ENCODE measurements at regions not wholly inside any gene's neighbourhood (a gene's known extent, or its start where the extent isn't known, plus 50 kb on each side); places are given as distances from the start of the nearest gene placed in this dataset.

- H3K27ac Mint-ChIP-seq: no peak overlapping the region
- no peaks in the 10 kb centered on the region for H3K36me3 Mint-ChIP-seq (ENCODE audit: insufficient read depth)
- H3K4me3 Mint-ChIP-seq (ENCODE audit: low read depth): no peak overlapping the region
- H3K4me1 Mint-ChIP-seq (ENCODE audit: low read depth): peaks cover 7% of the 10 kb centered on the region
- DNase-seq (ENCODE audit: low spot score, unreplicated experiment): no peak
- TF ChIP-seq, protein P1, sequence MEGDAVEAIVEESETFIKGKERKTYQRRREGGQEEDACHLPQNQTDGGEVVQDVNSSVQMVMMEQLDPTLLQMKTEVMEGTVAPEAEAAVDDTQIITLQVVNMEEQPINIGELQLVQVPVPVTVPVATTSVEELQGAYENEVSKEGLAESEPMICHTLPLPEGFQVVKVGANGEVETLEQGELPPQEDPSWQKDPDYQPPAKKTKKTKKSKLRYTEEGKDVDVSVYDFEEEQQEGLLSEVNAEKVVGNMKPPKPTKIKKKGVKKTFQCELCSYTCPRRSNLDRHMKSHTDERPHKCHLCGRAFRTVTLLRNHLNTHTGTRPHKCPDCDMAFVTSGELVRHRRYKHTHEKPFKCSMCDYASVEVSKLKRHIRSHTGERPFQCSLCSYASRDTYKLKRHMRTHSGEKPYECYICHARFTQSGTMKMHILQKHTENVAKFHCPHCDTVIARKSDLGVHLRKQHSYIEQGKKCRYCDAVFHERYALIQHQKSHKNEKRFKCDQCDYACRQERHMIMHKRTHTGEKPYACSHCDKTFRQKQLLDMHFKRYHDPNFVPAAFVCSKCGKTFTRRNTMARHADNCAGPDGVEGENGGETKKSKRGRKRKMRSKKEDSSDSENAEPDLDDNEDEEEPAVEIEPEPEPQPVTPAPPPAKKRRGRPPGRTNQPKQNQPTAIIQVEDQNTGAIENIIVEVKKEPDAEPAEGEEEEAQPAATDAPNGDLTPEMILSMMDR (IDR thresholded peaks at IDR 0.05; ENCODE audit: unreplicated experiment): no peak
- H3K27me3 Mint-ChIP-seq: peaks cover 9% of the 10 kb centered on the region
- no peaks in the 10 kb centered on the region for H3K9me3 Mint-ChIP-seq (ENCODE audit: low read depth)
These were observed 273.8 kb downstream of the RPS6KC1 start for GRCh38 chr1:213324859-213325258.

DNA sequence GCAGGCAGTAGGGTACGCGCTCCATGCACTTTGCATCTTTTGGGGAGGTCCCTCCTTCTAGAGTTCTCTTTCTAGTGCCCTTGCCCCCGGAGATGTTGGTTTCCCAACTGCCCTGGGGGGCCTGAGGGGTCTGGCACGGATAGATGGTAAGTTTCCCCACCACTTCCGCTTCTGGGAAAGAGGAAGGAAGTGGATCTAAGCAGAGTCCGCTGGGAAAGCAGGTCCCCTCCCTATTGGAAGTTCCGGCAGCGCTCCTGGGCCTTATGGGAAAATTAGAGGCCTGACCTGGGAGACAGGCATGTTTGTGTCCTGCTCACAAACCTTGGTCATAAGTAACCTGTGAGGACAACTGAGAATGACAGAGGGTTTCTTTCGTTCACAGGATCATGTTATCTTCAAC is 274.4 kb downstream of the RPS6KC1 start:
- TF ChIP-seq, protein P1 (IDR thresholded peaks at IDR 0.05; ENCODE audit: unreplicated experiment): no peak
- Mint-ChIP-seq H3K27me3 (peaks cover 9% of the 10 kb centered on the region), H3K36me3 (ENCODE audit: insufficient read depth) (no peaks in the 10 kb centered on the region), H3K27ac (no peak overlapping the region), H3K4me3 (ENCODE audit: low read depth) (no peak overlapping the region), H3K4me1 (ENCODE audit: low read depth) (peaks cover 5% of the 10 kb centered on the region), H3K9me3 (ENCODE audit: low read depth) (no peaks in the 10 kb centered on the region)
- no peak for DNase-seq (ENCODE audit: low spot score, unreplicated experiment)

- Mint-ChIP-seq H3K9me3 (ENCODE audit: low read depth) (no peaks in the 10 kb centered on the region), H3K36me3 (ENCODE audit: insufficient read depth) (no peaks in the 10 kb centered on the region), H3K4me1 (ENCODE audit: low read depth) (no peaks in the 10 kb centered on the region), H3K27ac (no peak overlapping the region), H3K27me3 (peaks cover 9% of the 10 kb centered on the region), H3K4me3 (ENCODE audit: low read depth) (no peak overlapping the region)
- DNase-seq (ENCODE audit: low spot score, unreplicated experiment): no peak
- TF ChIP-seq, protein P1 (IDR thresholded peaks at IDR 0.05; ENCODE audit: unreplicated experiment): no peak
These were observed 275.4 kb downstream of the RPS6KC1 start for GRCh38 chr1:213326281-213327016.

- Mint-ChIP-seq H3K36me3 (ENCODE audit: insufficient read depth) (no peaks in the 10 kb centered on the region), H3K9me3 (ENCODE audit: low read depth) (no peaks in the 10 kb centered on the region), H3K27ac (no peak overlapping the region), H3K4me3 (ENCODE audit: low read depth) (no peak overlapping the region), H3K27me3 (peaks cover 6% of the 10 kb centered on the region), H3K4me1 (ENCODE audit: low read depth) (no peaks in the 10 kb centered on the region)
- TF ChIP-seq, protein P1 (IDR thresholded peaks at IDR 0.05; ENCODE audit: unreplicated experiment): no peak
- no peak for DNase-seq (ENCODE audit: low spot score, unreplicated experiment)
These were observed 276.1 kb downstream of the RPS6KC1 start for GRCh38 chr1:213327017-213327667.

DNA sequence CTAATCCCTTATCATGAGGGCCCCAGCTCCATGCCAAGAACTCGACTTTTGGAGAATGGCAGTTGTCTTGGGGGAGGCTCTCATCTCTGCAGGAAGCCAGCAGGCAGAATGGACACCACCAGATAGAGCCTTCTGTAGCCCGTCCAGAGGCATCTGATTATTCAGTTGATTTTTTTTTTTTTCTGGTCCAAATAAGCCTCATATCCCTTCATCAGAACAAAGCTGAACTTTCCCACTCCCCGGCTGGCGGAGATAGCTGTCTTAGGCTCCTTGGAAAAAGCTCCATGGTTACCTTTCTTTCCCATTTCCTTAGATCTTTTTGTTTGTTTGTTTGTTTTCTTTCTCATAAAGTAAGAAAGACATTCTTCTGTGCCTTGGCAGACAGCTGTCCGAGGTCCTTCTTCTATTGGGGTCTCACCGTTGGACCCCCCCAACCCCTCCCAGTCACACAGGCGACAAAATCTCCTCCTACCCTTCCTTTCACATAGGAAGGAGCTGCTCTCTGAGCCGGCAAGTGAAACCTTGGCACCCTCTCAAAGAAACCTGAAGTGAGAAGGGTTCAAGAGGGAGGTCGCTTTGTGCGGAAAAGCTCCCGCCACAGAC is 278.5 kb downstream of the RPS6KC1 start:
- TF ChIP-seq, protein P1 (IDR thresholded peaks at IDR 0.05; ENCODE audit: unreplicated experiment): no peak
- Mint-ChIP-seq H3K27ac (no peak overlapping the region), H3K4me1 (ENCODE audit: low read depth) (no peaks in the 10 kb centered on the region), H3K27me3 (peaks cover 3% of the 10 kb centered on the region), H3K36me3 (ENCODE audit: insufficient read depth) (no peaks in the 10 kb centered on the region), H3K9me3 (ENCODE audit: low read depth) (no peaks in the 10 kb centered on the region), H3K4me3 (ENCODE audit: low read depth) (no peak overlapping the region)
- DNase-seq (ENCODE audit: low spot score, unreplicated experiment): no peak

Data from progenitor cell of endocrine pancreas (in vitro differentiated cells).